M059J (cell line): ENCODE measurements at regions not wholly inside any gene's neighbourhood (a gene's known extent, or its start where the extent isn't known, plus 50 kb on each side); places are given as distances from the start of the nearest gene placed in this dataset.

Experiments used
- DNase-seq: peaks from one replicate; pipeline ENCODE4 v3.0.0-alpha.2; 2012; ENCODE audit warnings: low read depth

GRCh38 chr5:15206133-15206532 is 293.8 kb upstream of the FBXL7 start:
- DNase-seq = no peak

- DNase-seq = peak; percentile 76
These were observed 296.6 kb upstream of the FBXL7 start for GRCh38 chr5:15203376-15203775.

- no peak for DNase-seq
These were observed 309.0 kb upstream of the FBXL7 start for GRCh38 chr5:15191012-15191411.

- peak; percentile 3 for DNase-seq
These were observed 311.9 kb upstream of the ANKH start for GRCh38 chr5:15183520-15183919.

GRCh38 chr5:15170173-15170572 is 298.6 kb upstream of the ANKH start:
- no peak for DNase-seq

GRCh38 chr5:15168358-15168757 is 296.8 kb upstream of the ANKH start:
- DNase-seq = no peak

GRCh38 chr5:15160091-15160490 is 288.5 kb upstream of the ANKH start:
- DNase-seq = no peak

- DNase-seq = no peak
These were observed 288.0 kb upstream of the ANKH start for GRCh38 chr5:15159606-15160005.

GRCh38 chr5:15142458-15142857 is 270.9 kb upstream of the ANKH start:
- peak; percentile 1 for DNase-seq

GRCh38 chr5:15137414-15137813 is 265.8 kb upstream of the ANKH start:
- no peak for DNase-seq

GRCh38 chr5:15135661-15136060 is 264.1 kb upstream of the ANKH start:
- DNase-seq = no peak

- no peak for DNase-seq
These were observed 261.9 kb upstream of the ANKH start for GRCh38 chr5:15133456-15133965.

- no peak for DNase-seq
These were observed 261.3 kb upstream of the ANKH start for GRCh38 chr5:15132816-15133405.

GRCh38 chr5:15131909-15132308 is 260.3 kb upstream of the ANKH start:
- no peak for DNase-seq

- DNase-seq = no peak
These were observed 253.4 kb upstream of the ANKH start for GRCh38 chr5:15124871-15125568.

- DNase-seq = no peak
These were observed 252.9 kb upstream of the ANKH start for GRCh38 chr5:15124461-15124860.

- peak; percentile 18 for DNase-seq
These were observed 246.1 kb upstream of the ANKH start for GRCh38 chr5:15117688-15118087.

- peak; percentile 29 for DNase-seq
These were observed 245.4 kb upstream of the ANKH start for GRCh38 chr5:15116996-15117395.

GRCh38 chr5:15106530-15107283 is 235.1 kb upstream of the ANKH start:
- no peak for DNase-seq

- DNase-seq = peak; percentile 63
These were observed 234.3 kb upstream of the ANKH start for GRCh38 chr5:15105799-15106393.

GRCh38 chr5:15103864-15104263 is 232.3 kb upstream of the ANKH start:
- no peak for DNase-seq

GRCh38 chr5:15103130-15103529 is 231.6 kb upstream of the ANKH start:
- DNase-seq = no peak
